ENCODE measurements at regions not wholly inside any gene's neighbourhood (a gene's known extent, or its start where the extent isn't known, plus 50 kb on each side); places are given as distances from the start of the nearest gene placed in this dataset.

- Histone ChIP-seq H3K9me3 (ENCODE audit: low read length) (peaks cover 3% of the 10 kb centered on the region; the same call in 1 of the 2 replicates), H3K36me3 (ENCODE audit: insufficient read depth, low read length) (no peaks in the 10 kb centered on the region; the same call in 1 of the 2 replicates), H3K79me2 (ENCODE audit: insufficient read depth, low read depth, low read length) (no peaks in the 10 kb centered on the region), H3K4me2 (ENCODE audit: low read length) (no peak overlapping the region), H2AFZ (ENCODE audit: low read length) (no peak overlapping the region), H4K20me1 (ENCODE audit: insufficient read depth, low read length) (no peaks in the 10 kb centered on the region), H3K9me2 (ENCODE audit: insufficient read depth, low read length) (no peaks in the 10 kb centered on the region), H3K27ac (ENCODE audit: low read depth, low read length, poor library complexity, severe bottlenecking) (no peak overlapping the region), H3K4me1 (ENCODE audit: insufficient read depth, low read length, poor library complexity, severe bottlenecking) (no peaks in the 10 kb centered on the region), H3K4me3 (ENCODE audit: low read depth, low read length, poor library complexity, severe bottlenecking) (no peak overlapping the region)
- TF ChIP-seq EZH2phosphoT487 (IDR thresholded peaks at IDR 0.05; ENCODE audit: borderline replicate concordance, low read depth, low read length) (no peak), CTCF (conservative IDR thresholded peaks at IDR 0.05; ENCODE audit: low read length) (no peak)
- ChIA-PET CTCF (ENCODE audit: unreplicated experiment) (no interaction called here), POLR2A (interaction anchor here (0.6 to 0.8 kb wide), 2 partner anchors 9 to 219 kb away, joined by 5 read pairs; no protein-coding TSS in a partner anchor)
- no peak for DNase-seq (ENCODE audit: low spot score)
- intact Hi-C loops (cut with micrococcal nuclease; ENCODE audit: unreplicated experiment) = no loop called here
- no TSS peak for BruUV-seq (replicated peaks)
These were observed 228.6 kb upstream of the SUCLG2 start for GRCh38 chr3:67882981-67883380.

GRCh38 chr3:67876261-67876660, 221.8 kb upstream of the SUCLG2 start:
- no peak overlapping the region for H3K4me3 ChIP-seq (ENCODE audit: low read depth, low read length, poor library complexity, severe bottlenecking)
- H3K9me2 ChIP-seq (ENCODE audit: insufficient read depth, low read length) = no peaks in the 10 kb centered on the region
- H3K4me1 ChIP-seq (ENCODE audit: insufficient read depth, low read length, poor library complexity, severe bottlenecking) = no peaks in the 10 kb centered on the region
- CTCF ChIA-PET (ENCODE audit: unreplicated experiment) = no interaction called here
- no peak for DNase-seq (ENCODE audit: low spot score)
- H3K27ac ChIP-seq (ENCODE audit: low read depth, low read length, poor library complexity, severe bottlenecking) = no peak overlapping the region
- POLR2A ChIA-PET = interaction anchor here (0.9 kb wide), 1 partner anchor 14 kb away, joined by 3 read pairs; no protein-coding TSS in a partner anchor
- no peak overlapping the region for H2AFZ ChIP-seq (ENCODE audit: low read length)
- no peaks in the 10 kb centered on the region; the same call in 1 of the 2 replicates for H3K9me3 ChIP-seq (ENCODE audit: low read length)
- no TSS peak for BruUV-seq (replicated peaks)
- intact Hi-C loops (cut with micrococcal nuclease; ENCODE audit: unreplicated experiment) = no loop called here
- H3K79me2 ChIP-seq (ENCODE audit: insufficient read depth, low read depth, low read length) = no peaks in the 10 kb centered on the region
- H3K36me3 ChIP-seq (ENCODE audit: insufficient read depth, low read length) = no peaks in the 10 kb centered on the region
- no peak overlapping the region for H3K4me2 ChIP-seq (ENCODE audit: low read length)
- TF ChIP-seq EZH2phosphoT487 (IDR thresholded peaks at IDR 0.05; ENCODE audit: borderline replicate concordance, low read depth, low read length) (no peak), CTCF (conservative IDR thresholded peaks at IDR 0.05; ENCODE audit: low read length) (no peak)
- H4K20me1 ChIP-seq (ENCODE audit: insufficient read depth, low read length) = no peaks in the 10 kb centered on the region

GRCh38 chr3:67875858-67876257, 221.4 kb upstream of the SUCLG2 start:
- CTCF ChIA-PET (ENCODE audit: unreplicated experiment) = no interaction called here
- no peaks in the 10 kb centered on the region; the same call in 1 of the 2 replicates for H3K9me3 ChIP-seq (ENCODE audit: low read length)
- no peak for DNase-seq (ENCODE audit: low spot score)
- H3K27ac ChIP-seq (ENCODE audit: low read depth, low read length, poor library complexity, severe bottlenecking) = no peak overlapping the region
- intact Hi-C loops (cut with micrococcal nuclease; ENCODE audit: unreplicated experiment) = no loop called here
- BruUV-seq (replicated peaks) = no TSS peak
- no peaks in the 10 kb centered on the region for H3K79me2 ChIP-seq (ENCODE audit: insufficient read depth, low read depth, low read length)
- H2AFZ ChIP-seq (ENCODE audit: low read length) = no peak overlapping the region
- POLR2A ChIA-PET = interaction anchor here (0.9 kb wide), 1 partner anchor 13 kb away, joined by 3 read pairs; no protein-coding TSS in a partner anchor
- H3K36me3 ChIP-seq (ENCODE audit: insufficient read depth, low read length) = no peaks in the 10 kb centered on the region
- no peak for TF ChIP-seq EZH2phosphoT487 (IDR thresholded peaks at IDR 0.05; ENCODE audit: borderline replicate concordance, low read depth, low read length)
- H3K4me1 ChIP-seq (ENCODE audit: insufficient read depth, low read length, poor library complexity, severe bottlenecking) = no peaks in the 10 kb centered on the region
- H3K4me2 ChIP-seq (ENCODE audit: low read length) = no peak overlapping the region
- no peaks in the 10 kb centered on the region for H3K9me2 ChIP-seq (ENCODE audit: insufficient read depth, low read length)
- no peak overlapping the region for H3K4me3 ChIP-seq (ENCODE audit: low read depth, low read length, poor library complexity, severe bottlenecking)
- H4K20me1 ChIP-seq (ENCODE audit: insufficient read depth, low read length) = no peaks in the 10 kb centered on the region
